GM18505 (cell line): ENCODE measurements at regions not wholly inside any gene's neighbourhood (a gene's known extent, or its start where the extent isn't known, plus 50 kb on each side); places are given as distances from the start of the nearest gene placed in this dataset.

Experiments
- ATAC-seq: cut with Tn5 transposase; IDR thresholded peaks from one replicate; pipeline ENCODE4 v1.9.1; 2021; ENCODE audit not compliant: unreplicated experiment
- POLR2A ChIP-seq: IDR thresholded peaks from 4 replicates; pipeline ENCODE4 v1.6.1; 2011; ENCODE audit warnings: borderline replicate concordance; ENCODE audit not compliant: insufficient read depth, insufficient read length; ENCODE audit errors: extremely low read depth

- ATAC-seq, result no peak
- TF ChIP-seq POLR2A, result no peak
These were observed 325.9 kb upstream of the AJAP1 start for GRCh38 chr1:4328402-4329071.

- no peak for ATAC-seq
- TF ChIP-seq POLR2A, result no peak
These were observed 323.3 kb upstream of the AJAP1 start for GRCh38 chr1:4330805-4331766.

GRCh38 chr1:4331767-4332163 lies 322.6 kb upstream of the AJAP1 start:
- no peak for TF ChIP-seq POLR2A
- ATAC-seq, result no peak

- no peak for ATAC-seq
- TF ChIP-seq POLR2A, result no peak
These were observed 317.9 kb upstream of the AJAP1 start for GRCh38 chr1:4336507-4336906.

- ATAC-seq, result no peak
- no peak for TF ChIP-seq POLR2A
These were observed 313.0 kb upstream of the AJAP1 start for GRCh38 chr1:4341421-4341820.

- no peak for ATAC-seq
- no peak for TF ChIP-seq POLR2A
These were observed 310.2 kb upstream of the AJAP1 start for GRCh38 chr1:4344065-4344732.

- no peak for ATAC-seq
- TF ChIP-seq POLR2A, result no peak
These were observed 309.3 kb upstream of the AJAP1 start for GRCh38 chr1:4345094-4345493.

GRCh38 chr1:4346131-4346530 lies 308.3 kb upstream of the AJAP1 start:
- no peak for TF ChIP-seq POLR2A
- ATAC-seq, result no peak

GRCh38 chr1:4351453-4351852 lies 303.0 kb upstream of the AJAP1 start:
- ATAC-seq, result no peak
- no peak for TF ChIP-seq POLR2A

GRCh38 chr1:4353090-4353856 lies 301.1 kb upstream of the AJAP1 start:
- no peak for ATAC-seq
- no peak for TF ChIP-seq POLR2A

- ATAC-seq, result no peak
- no peak for TF ChIP-seq POLR2A
These were observed 298.6 kb upstream of the AJAP1 start for GRCh38 chr1:4355839-4356238.

- TF ChIP-seq POLR2A, result no peak
- ATAC-seq, result no peak
These were observed 291.9 kb upstream of the AJAP1 start for GRCh38 chr1:4362314-4363044.
